ENCODE measurements at regions not wholly inside any gene's neighbourhood (a gene's known extent, or its start where the extent isn't known, plus 50 kb on each side); places are given as distances from the start of the nearest gene placed in this dataset.

GRCh38 chr6:92380803-92381601, 1038.4 kb downstream of the EPHA7 start:
- no peak for DNase-seq (ENCODE audit: low read depth)

GRCh38 chr6:92377137-92377536, 1042.2 kb downstream of the EPHA7 start:
- DNase-seq (ENCODE audit: low read depth) = no peak

GRCh38 chr6:92376691-92377090, 1042.7 kb downstream of the EPHA7 start:
- DNase-seq (ENCODE audit: low read depth) = no peak

- no peak for DNase-seq (ENCODE audit: low read depth)
Observed at GRCh38 chr6:92371211-92372208, 1047.8 kb downstream of the EPHA7 start.

- no peak for DNase-seq (ENCODE audit: low read depth)
Observed at GRCh38 chr6:92369309-92369708, 1050.0 kb downstream of the EPHA7 start.

- no peak for DNase-seq (ENCODE audit: low read depth)
Observed at GRCh38 chr6:92364948-92365541, 1054.3 kb downstream of the EPHA7 start.

GRCh38 chr6:92363111-92363510, 1056.2 kb downstream of the EPHA7 start:
- DNase-seq (ENCODE audit: low read depth) = no peak

- DNase-seq (ENCODE audit: low read depth) = no peak
Observed at GRCh38 chr6:92362404-92362803, 1057.0 kb downstream of the EPHA7 start.

- DNase-seq (ENCODE audit: low read depth) = no peak
Observed at GRCh38 chr6:92361990-92362389, 1057.4 kb downstream of the EPHA7 start.

- DNase-seq (ENCODE audit: low read depth) = no peak
Observed at GRCh38 chr6:92354270-92354829, 1065.0 kb downstream of the EPHA7 start.

GRCh38 chr6:92352130-92352529, 1067.2 kb downstream of the EPHA7 start:
- no peak for DNase-seq (ENCODE audit: low read depth)

- DNase-seq (ENCODE audit: low read depth) = no peak
Observed at GRCh38 chr6:92341201-92341600, 1078.2 kb downstream of the EPHA7 start.

- no peak for DNase-seq (ENCODE audit: low read depth)
Observed at GRCh38 chr6:92339936-92340640, 1079.3 kb downstream of the EPHA7 start.

- DNase-seq (ENCODE audit: low read depth) = no peak
Observed at GRCh38 chr6:92337571-92337970, 1081.8 kb downstream of the EPHA7 start.

- no peak for DNase-seq (ENCODE audit: low read depth)
Observed at GRCh38 chr6:92329208-92329847, 1090.0 kb downstream of the EPHA7 start.

- DNase-seq (ENCODE audit: low read depth) = no peak
Observed at GRCh38 chr6:92315312-92315711, 1104.0 kb downstream of the EPHA7 start.

- DNase-seq (ENCODE audit: low read depth) = no peak
Observed at GRCh38 chr6:92297101-92297500, 1122.3 kb downstream of the EPHA7 start.

GRCh38 chr6:92292067-92292466, 1127.3 kb downstream of the EPHA7 start:
- DNase-seq (ENCODE audit: low read depth) = no peak

- DNase-seq (ENCODE audit: low read depth) = no peak
Observed at GRCh38 chr6:92289831-92290230, 1129.5 kb downstream of the EPHA7 start.

GRCh38 chr6:92281571-92282076, 1137.7 kb downstream of the EPHA7 start:
- DNase-seq (ENCODE audit: low read depth) = no peak

GRCh38 chr6:92275150-92275549, 1144.2 kb downstream of the EPHA7 start:
- no peak for DNase-seq (ENCODE audit: low read depth)

Measured in RPMI7951 (cell line).